ENCODE measurements at regions not wholly inside any gene's neighbourhood (a gene's known extent, or its start where the extent isn't known, plus 50 kb on each side); places are given as distances from the start of the nearest gene placed in this dataset.

DNA sequence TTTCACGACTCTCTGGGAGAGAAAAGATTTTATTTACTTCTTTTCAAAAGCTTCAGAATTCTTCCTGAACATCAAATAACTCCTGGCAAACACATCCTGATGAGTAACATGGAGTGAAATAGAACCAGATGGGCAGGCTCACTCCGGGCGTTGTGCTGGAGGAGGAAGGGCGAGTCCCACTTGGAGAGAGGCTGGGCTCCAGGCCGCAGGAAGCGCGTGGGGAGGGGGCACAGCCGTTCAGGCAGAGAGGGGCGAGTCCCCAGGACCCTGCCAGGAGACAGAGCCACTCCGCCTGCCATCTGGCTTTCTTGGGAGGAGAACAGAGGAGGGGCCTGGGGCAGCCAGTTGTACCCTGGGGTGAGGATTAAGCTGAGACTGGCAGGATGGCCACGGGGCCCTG lies 265.9 kb upstream of the ZMIZ1 start:
- 69% methylated on average over 10 of the region's 11 CpGs for WGBS (ENCODE audit: insufficient coverage)
- no peak for ATAC-seq (ENCODE audit: low read depth)

DNA sequence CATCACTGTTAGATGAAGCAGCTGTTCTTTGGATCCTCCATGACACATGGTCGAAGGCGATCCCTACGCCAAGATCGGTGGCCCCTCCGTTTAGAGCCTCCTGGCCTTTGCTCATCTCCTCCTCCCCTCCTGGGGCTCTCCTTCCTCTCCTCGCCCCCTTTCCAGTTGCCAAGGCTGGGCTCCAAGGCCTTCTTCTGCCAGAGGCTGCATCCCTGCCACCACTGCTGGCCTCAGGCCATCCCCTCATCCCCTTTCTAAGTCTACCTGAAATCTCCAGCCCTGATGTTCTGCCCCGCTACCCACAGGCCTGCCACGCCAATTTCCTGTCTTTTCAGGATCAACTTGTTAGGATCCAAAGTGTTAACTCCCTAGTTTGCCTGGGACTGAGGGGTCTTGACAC lies 265.1 kb upstream of the ZMIZ1 start:
- Mint-ChIP-seq H3K27me3 (peaks cover 13% of the 10 kb centered on the region), H3K9me3 (ENCODE audit: insufficient read depth) (no peaks in the 10 kb centered on the region), H3K4me3 (no peak overlapping the region), H3K27ac (no peak overlapping the region), H3K4me1 (no peaks in the 10 kb centered on the region)
- intact Hi-C loops (cut with micrococcal nuclease): no loop called here
- H3K79me2 ChIP-seq (ENCODE audit: control insufficient read depth, insufficient read depth, low read length): no peaks in the 10 kb centered on the region
- no peak overlapping the region for H3K27ac ChIP-seq (ENCODE audit: low read length in 2 of 2)
- H3K36me3 ChIP-seq (replicated peaks in 1 of 2; ENCODE audit: control extremely low read depth in 1 of 2, control insufficient read depth in 1 of 2, extremely low read depth in 1 of 2, insufficient read depth in 2 of 2, low read length in 1 of 2): no peaks in the 10 kb centered on the region
- no peak overlapping the region for H3K4me3 ChIP-seq (ENCODE audit: control extremely low read depth in 1 of 5, extremely low read depth in 1 of 5, insufficient read depth in 1 of 5, low read depth in 2 of 5, low read length in 4 of 5)
- no peak for DNase-seq
- no peak overlapping the region for H3K9ac ChIP-seq (ENCODE audit: low read length)
- no peaks in the 10 kb centered on the region for H3K27me3 ChIP-seq (replicated peaks in 1 of 4; ENCODE audit: control extremely low read depth in 1 of 4, control insufficient read depth in 3 of 4, insufficient read depth in 4 of 4, low read length in 3 of 4)
- WGBS (ENCODE audit: insufficient coverage): 91% methylated on average over 8 of the region's 8 CpGs
- ChIA-PET CTCF (no interaction called here), POLR2A (no interaction called here)
- H4K20me1 ChIP-seq (ENCODE audit: control insufficient read depth, insufficient read depth, low read length, poor library complexity, severe bottlenecking): no peaks in the 10 kb centered on the region
- ATAC-seq (ENCODE audit: low read depth): no peak
- no peaks in the 10 kb centered on the region for H3K4me1 ChIP-seq (ENCODE audit: control insufficient read depth in 2 of 2, insufficient read depth in 2 of 2, low read length in 2 of 2)
- H3K4me2 ChIP-seq (replicated peaks; ENCODE audit: low read depth, low read length, poor library complexity, severe bottlenecking): no peak overlapping the region
- no peak overlapping the region for H2AFZ ChIP-seq (ENCODE audit: insufficient read depth, low read depth, low read length, poor library complexity, severe bottlenecking)
- no peaks in the 10 kb centered on the region for H3K9me3 ChIP-seq (ENCODE audit: control extremely low read depth in 1 of 3, control insufficient read depth in 2 of 3, insufficient read depth in 1 of 3, low read length in 2 of 3)
- no peak for TF ChIP-seq EZH2 (IDR thresholded peaks at IDR 0.05; ENCODE audit: borderline replicate concordance, insufficient read depth, low read depth, low read length, poor library complexity, severe bottlenecking)
- TF ChIP-seq, protein P1, sequence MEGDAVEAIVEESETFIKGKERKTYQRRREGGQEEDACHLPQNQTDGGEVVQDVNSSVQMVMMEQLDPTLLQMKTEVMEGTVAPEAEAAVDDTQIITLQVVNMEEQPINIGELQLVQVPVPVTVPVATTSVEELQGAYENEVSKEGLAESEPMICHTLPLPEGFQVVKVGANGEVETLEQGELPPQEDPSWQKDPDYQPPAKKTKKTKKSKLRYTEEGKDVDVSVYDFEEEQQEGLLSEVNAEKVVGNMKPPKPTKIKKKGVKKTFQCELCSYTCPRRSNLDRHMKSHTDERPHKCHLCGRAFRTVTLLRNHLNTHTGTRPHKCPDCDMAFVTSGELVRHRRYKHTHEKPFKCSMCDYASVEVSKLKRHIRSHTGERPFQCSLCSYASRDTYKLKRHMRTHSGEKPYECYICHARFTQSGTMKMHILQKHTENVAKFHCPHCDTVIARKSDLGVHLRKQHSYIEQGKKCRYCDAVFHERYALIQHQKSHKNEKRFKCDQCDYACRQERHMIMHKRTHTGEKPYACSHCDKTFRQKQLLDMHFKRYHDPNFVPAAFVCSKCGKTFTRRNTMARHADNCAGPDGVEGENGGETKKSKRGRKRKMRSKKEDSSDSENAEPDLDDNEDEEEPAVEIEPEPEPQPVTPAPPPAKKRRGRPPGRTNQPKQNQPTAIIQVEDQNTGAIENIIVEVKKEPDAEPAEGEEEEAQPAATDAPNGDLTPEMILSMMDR (IDR thresholded peaks at IDR 0.05): no peak

More for the DNA sequence above, 265.9 kb upstream of the ZMIZ1 start:
- no peak overlapping the region for H3K4me2 ChIP-seq (replicated peaks; ENCODE audit: low read depth, low read length, poor library complexity, severe bottlenecking)
- DNase-seq: no peak
- Mint-ChIP-seq H3K27ac (no peak overlapping the region), H3K9me3 (ENCODE audit: insufficient read depth) (no peaks in the 10 kb centered on the region), H3K27me3 (peaks cover 9% of the 10 kb centered on the region), H3K4me1 (no peaks in the 10 kb centered on the region), H3K4me3 (no peak overlapping the region)
- no peaks in the 10 kb centered on the region for H3K27me3 ChIP-seq (replicated peaks in 1 of 4; ENCODE audit: control extremely low read depth in 1 of 4, control insufficient read depth in 3 of 4, insufficient read depth in 4 of 4, low read length in 3 of 4)
- TF ChIP-seq, protein P1 (IDR thresholded peaks at IDR 0.05): no peak
- TF ChIP-seq EZH2 (IDR thresholded peaks at IDR 0.05; ENCODE audit: borderline replicate concordance, insufficient read depth, low read depth, low read length, poor library complexity, severe bottlenecking): no peak
- H3K79me2 ChIP-seq (ENCODE audit: control insufficient read depth, insufficient read depth, low read length): no peaks in the 10 kb centered on the region
- no peak overlapping the region for H3K4me3 ChIP-seq (ENCODE audit: control extremely low read depth in 1 of 5, extremely low read depth in 1 of 5, insufficient read depth in 1 of 5, low read depth in 2 of 5, low read length in 4 of 5)
- intact Hi-C loops (cut with micrococcal nuclease): no loop called here
- H3K36me3 ChIP-seq (replicated peaks in 1 of 2; ENCODE audit: control extremely low read depth in 1 of 2, control insufficient read depth in 1 of 2, extremely low read depth in 1 of 2, insufficient read depth in 2 of 2, low read length in 1 of 2): no peaks in the 10 kb centered on the region
- no peaks in the 10 kb centered on the region for H3K4me1 ChIP-seq (ENCODE audit: control insufficient read depth in 2 of 2, insufficient read depth in 2 of 2, low read length in 2 of 2)
- no peak overlapping the region for H2AFZ ChIP-seq (ENCODE audit: insufficient read depth, low read depth, low read length, poor library complexity, severe bottlenecking)
- no peaks in the 10 kb centered on the region for H3K9me3 ChIP-seq (ENCODE audit: control extremely low read depth in 1 of 3, control insufficient read depth in 2 of 3, insufficient read depth in 1 of 3, low read length in 2 of 3)
- H4K20me1 ChIP-seq (ENCODE audit: control insufficient read depth, insufficient read depth, low read length, poor library complexity, severe bottlenecking): no peaks in the 10 kb centered on the region
- ChIA-PET CTCF (no interaction called here), POLR2A (no interaction called here)
- no peak overlapping the region for H3K9ac ChIP-seq (ENCODE audit: low read length)
- no peak overlapping the region for H3K27ac ChIP-seq (ENCODE audit: low read length in 2 of 2)
